ENCODE measurements at regions not wholly inside any gene's neighbourhood (a gene's known extent, or its start where the extent isn't known, plus 50 kb on each side); places are given as distances from the start of the nearest gene placed in this dataset.

DNA sequence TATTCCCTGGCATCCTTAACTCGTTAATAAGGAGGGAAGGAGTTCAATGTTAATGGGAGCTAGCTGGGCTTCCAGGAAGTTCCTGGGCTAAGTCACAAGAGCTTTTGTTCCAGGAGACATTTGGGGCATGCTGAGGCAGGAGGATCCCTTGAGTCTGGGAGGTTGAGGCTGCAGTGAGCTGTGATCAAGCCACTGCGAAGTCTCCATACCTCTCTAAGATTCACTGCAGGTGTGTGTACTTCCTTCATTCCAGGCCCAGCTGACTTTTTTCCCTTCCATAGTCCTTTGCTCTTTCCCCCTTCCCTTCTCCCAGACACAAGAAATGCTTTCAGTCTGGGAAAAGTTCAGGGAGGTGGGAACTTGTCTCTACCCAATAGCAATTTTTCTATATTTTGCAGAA lies 489.8 kb downstream of the NPIPA7 start:
- no peak overlapping the region for H3K9ac ChIP-seq (ENCODE audit: low read length)
- H3K4me2 ChIP-seq (ENCODE audit: low read depth, low read length) = no peak overlapping the region
- H3K4me3 ChIP-seq (ENCODE audit: low read length) = no peak overlapping the region
- H3K79me2 ChIP-seq (ENCODE audit: low read length) = no peaks in the 10 kb centered on the region
- H3K9me2 ChIP-seq (replicated peaks; ENCODE audit: insufficient read depth, low read length) = no peaks in the 10 kb centered on the region
- H3K9me3 ChIP-seq (replicated peaks; ENCODE audit: insufficient read depth, low read length) = no peaks in the 10 kb centered on the region
- no peak overlapping the region for H2AFZ ChIP-seq (ENCODE audit: low read length)
- H3K36me3 ChIP-seq (replicated peaks; ENCODE audit: insufficient read depth, low read length) = no peaks in the 10 kb centered on the region
- TF ChIP-seq EZH2 (optimal IDR thresholded peaks at IDR 0.05; ENCODE audit: low read depth, low read length) (no peak), EZH2phosphoT487 (IDR thresholded peaks at IDR 0.05; ENCODE audit: low read length) (no peak)
- TF ChIP-seq, protein P1, sequence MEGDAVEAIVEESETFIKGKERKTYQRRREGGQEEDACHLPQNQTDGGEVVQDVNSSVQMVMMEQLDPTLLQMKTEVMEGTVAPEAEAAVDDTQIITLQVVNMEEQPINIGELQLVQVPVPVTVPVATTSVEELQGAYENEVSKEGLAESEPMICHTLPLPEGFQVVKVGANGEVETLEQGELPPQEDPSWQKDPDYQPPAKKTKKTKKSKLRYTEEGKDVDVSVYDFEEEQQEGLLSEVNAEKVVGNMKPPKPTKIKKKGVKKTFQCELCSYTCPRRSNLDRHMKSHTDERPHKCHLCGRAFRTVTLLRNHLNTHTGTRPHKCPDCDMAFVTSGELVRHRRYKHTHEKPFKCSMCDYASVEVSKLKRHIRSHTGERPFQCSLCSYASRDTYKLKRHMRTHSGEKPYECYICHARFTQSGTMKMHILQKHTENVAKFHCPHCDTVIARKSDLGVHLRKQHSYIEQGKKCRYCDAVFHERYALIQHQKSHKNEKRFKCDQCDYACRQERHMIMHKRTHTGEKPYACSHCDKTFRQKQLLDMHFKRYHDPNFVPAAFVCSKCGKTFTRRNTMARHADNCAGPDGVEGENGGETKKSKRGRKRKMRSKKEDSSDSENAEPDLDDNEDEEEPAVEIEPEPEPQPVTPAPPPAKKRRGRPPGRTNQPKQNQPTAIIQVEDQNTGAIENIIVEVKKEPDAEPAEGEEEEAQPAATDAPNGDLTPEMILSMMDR (IDR thresholded peaks at IDR 0.05; ENCODE audit: low read length) = no peak
- H3F3A ChIP-seq (ENCODE audit: insufficient read depth, low read length) = no peaks in the 10 kb centered on the region
- no peak overlapping the region for H3K27ac ChIP-seq (ENCODE audit: low read length)
- no peak for DNase-seq
- no peaks in the 10 kb centered on the region for H4K20me1 ChIP-seq (ENCODE audit: insufficient read depth, low read length)
- H3K27me3 ChIP-seq (replicated peaks; ENCODE audit: insufficient read depth, low read length) = no peaks in the 10 kb centered on the region
- no peaks in the 10 kb centered on the region for H3K4me1 ChIP-seq (ENCODE audit: low read length)

DNA sequence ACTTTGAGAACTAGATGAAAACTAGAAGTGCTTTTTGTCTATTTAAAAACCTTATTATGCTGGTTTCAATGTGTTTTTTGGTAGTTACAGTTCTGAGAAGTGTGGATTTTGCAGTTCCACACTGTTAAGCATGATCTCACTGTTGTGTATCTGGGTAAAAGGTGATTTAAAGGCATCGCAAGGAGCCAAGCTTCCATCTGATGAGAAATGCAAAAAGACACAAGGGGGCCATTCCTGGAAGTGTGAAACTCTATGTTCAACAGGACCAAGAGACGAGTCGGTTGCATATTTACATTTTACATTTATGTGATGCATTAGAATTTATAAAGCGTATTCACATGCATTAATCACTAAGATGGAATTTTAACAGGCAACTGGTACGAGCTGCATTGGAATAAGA lies 490.8 kb downstream of the NPIPA7 start:
- Histone ChIP-seq H3K4me3 (ENCODE audit: low read length) (no peak overlapping the region), H3K9me3 (replicated peaks; ENCODE audit: insufficient read depth, low read length) (no peaks in the 10 kb centered on the region), H3K79me2 (ENCODE audit: low read length) (no peaks in the 10 kb centered on the region), H3K9ac (ENCODE audit: low read length) (no peak overlapping the region), H3K27me3 (replicated peaks; ENCODE audit: insufficient read depth, low read length) (no peaks in the 10 kb centered on the region), H3K4me1 (ENCODE audit: low read length) (no peaks in the 10 kb centered on the region), H2AFZ (ENCODE audit: low read length) (no peak overlapping the region), H3K9me2 (replicated peaks; ENCODE audit: insufficient read depth, low read length) (no peaks in the 10 kb centered on the region), H3K36me3 (replicated peaks; ENCODE audit: insufficient read depth, low read length) (no peaks in the 10 kb centered on the region), H3F3A (ENCODE audit: insufficient read depth, low read length) (no peaks in the 10 kb centered on the region), H3K27ac (ENCODE audit: low read length) (no peak overlapping the region), H3K4me2 (ENCODE audit: low read depth, low read length) (no peak overlapping the region), H4K20me1 (ENCODE audit: insufficient read depth, low read length) (no peaks in the 10 kb centered on the region)
- TF ChIP-seq EZH2 (optimal IDR thresholded peaks at IDR 0.05; ENCODE audit: low read depth, low read length) = no peak
- TF ChIP-seq, protein P1 (IDR thresholded peaks at IDR 0.05; ENCODE audit: low read length) = no peak
- TF ChIP-seq EZH2phosphoT487 (IDR thresholded peaks at IDR 0.05; ENCODE audit: low read length) = no peak
- no peak for DNase-seq

DNA sequence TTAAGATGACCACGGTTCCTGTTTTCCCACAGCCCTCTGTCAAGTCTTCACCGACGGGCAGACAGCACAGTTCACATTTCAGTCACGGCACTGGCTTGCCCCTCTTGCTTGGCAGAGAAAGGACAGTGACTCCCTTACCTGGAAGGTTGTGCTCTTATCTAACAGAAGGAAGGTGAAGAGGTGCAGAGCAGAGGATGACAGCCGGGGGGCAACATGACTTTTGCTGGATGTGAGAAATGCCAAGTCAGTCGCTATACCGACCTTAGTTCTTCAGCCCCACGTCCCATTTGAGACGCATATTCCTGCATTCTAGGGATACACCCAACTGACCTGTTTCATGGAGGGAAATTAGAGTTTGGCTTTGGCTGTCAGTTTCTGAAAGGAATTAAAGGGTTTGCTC lies 492.3 kb downstream of the NPIPA7 start:
- Histone ChIP-seq H3K4me1 (ENCODE audit: low read length) (no peaks in the 10 kb centered on the region), H3K9me2 (replicated peaks; ENCODE audit: insufficient read depth, low read length) (no peaks in the 10 kb centered on the region), H3K79me2 (ENCODE audit: low read length) (no peaks in the 10 kb centered on the region), H3K9ac (ENCODE audit: low read length) (no peak overlapping the region), H3K4me2 (ENCODE audit: low read depth, low read length) (no peak overlapping the region), H3F3A (ENCODE audit: insufficient read depth, low read length) (no peaks in the 10 kb centered on the region), H3K27ac (ENCODE audit: low read length) (no peak overlapping the region), H3K4me3 (ENCODE audit: low read length) (no peak overlapping the region), H2AFZ (ENCODE audit: low read length) (no peak overlapping the region), H3K36me3 (replicated peaks; ENCODE audit: insufficient read depth, low read length) (no peaks in the 10 kb centered on the region), H3K27me3 (replicated peaks; ENCODE audit: insufficient read depth, low read length) (no peaks in the 10 kb centered on the region), H4K20me1 (ENCODE audit: insufficient read depth, low read length) (no peaks in the 10 kb centered on the region), H3K9me3 (replicated peaks; ENCODE audit: insufficient read depth, low read length) (no peaks in the 10 kb centered on the region)
- no peak for DNase-seq
- TF ChIP-seq EZH2phosphoT487 (IDR thresholded peaks at IDR 0.05; ENCODE audit: low read length) = no peak
- TF ChIP-seq, protein P1 (IDR thresholded peaks at IDR 0.05; ENCODE audit: low read length) = no peak
- no peak for TF ChIP-seq EZH2 (optimal IDR thresholded peaks at IDR 0.05; ENCODE audit: low read depth, low read length)
